ENCODE measurements at regions not wholly inside any gene's neighbourhood (a gene's known extent, or its start where the extent isn't known, plus 50 kb on each side); places are given as distances from the start of the nearest gene placed in this dataset.

GRCh38 chr5:57411982-57412381, 70.6 kb downstream of the ACTBL2 start:
- Histone ChIP-seq H3K4me2 (ENCODE audit: low read length) (no peak overlapping the region), H3K9ac (ENCODE audit: low read depth, low read length) (no peak overlapping the region)

GRCh38 chr5:57410374-57411320, 72.0 kb downstream of the ACTBL2 start:
- Histone ChIP-seq H3K4me3 (ENCODE audit: low read length) (no peak overlapping the region), H3K36me3 (ENCODE audit: insufficient read depth, low read length) (no peaks in the 10 kb centered on the region), H3K4me1 (ENCODE audit: control insufficient read depth, insufficient read depth, low read length) (no peaks in the 10 kb centered on the region), H3K9ac (ENCODE audit: low read depth, low read length) (no peak overlapping the region), H3K27me3 (ENCODE audit: control insufficient read depth, insufficient read depth, low read length) (no peaks in the 10 kb centered on the region), H3K9me3 (replicated peaks; ENCODE audit: low read length) (no peaks in the 10 kb centered on the region), H3K4me2 (ENCODE audit: low read length) (no peak overlapping the region)

More at GRCh38 chr5:57411982-57412381, 70.6 kb downstream of the ACTBL2 start:
- H3K9me3 ChIP-seq (replicated peaks; ENCODE audit: low read length), result no peaks in the 10 kb centered on the region
- H3K4me3 ChIP-seq (ENCODE audit: low read length), result no peak overlapping the region
- no peaks in the 10 kb centered on the region for H3K36me3 ChIP-seq (ENCODE audit: insufficient read depth, low read length)
- H3K4me1 ChIP-seq (ENCODE audit: control insufficient read depth, insufficient read depth, low read length), result no peaks in the 10 kb centered on the region
- H3K27me3 ChIP-seq (ENCODE audit: control insufficient read depth, insufficient read depth, low read length), result no peaks in the 10 kb centered on the region

GRCh38 chr5:57408714-57409113, 73.9 kb downstream of the ACTBL2 start:
- H3K9ac ChIP-seq (ENCODE audit: low read depth, low read length), result no peak overlapping the region
- H3K4me1 ChIP-seq (ENCODE audit: control insufficient read depth, insufficient read depth, low read length), result no peaks in the 10 kb centered on the region
- no peaks in the 10 kb centered on the region for H3K9me3 ChIP-seq (replicated peaks; ENCODE audit: low read length)
- H3K4me2 ChIP-seq (ENCODE audit: low read length), result no peak overlapping the region
- H3K27me3 ChIP-seq (ENCODE audit: control insufficient read depth, insufficient read depth, low read length), result no peaks in the 10 kb centered on the region
- no peaks in the 10 kb centered on the region for H3K36me3 ChIP-seq (ENCODE audit: insufficient read depth, low read length)
- no peak overlapping the region for H3K4me3 ChIP-seq (ENCODE audit: low read length)

GRCh38 chr5:57408285-57408684, 74.3 kb downstream of the ACTBL2 start:
- Histone ChIP-seq H3K27me3 (ENCODE audit: control insufficient read depth, insufficient read depth, low read length) (no peaks in the 10 kb centered on the region), H3K9ac (ENCODE audit: low read depth, low read length) (no peak overlapping the region), H3K36me3 (ENCODE audit: insufficient read depth, low read length) (no peaks in the 10 kb centered on the region), H3K4me1 (ENCODE audit: control insufficient read depth, insufficient read depth, low read length) (no peaks in the 10 kb centered on the region), H3K9me3 (replicated peaks; ENCODE audit: low read length) (no peaks in the 10 kb centered on the region), H3K4me3 (ENCODE audit: low read length) (no peak overlapping the region), H3K4me2 (ENCODE audit: low read length) (no peak overlapping the region)

GRCh38 chr5:57407391-57407790, 75.2 kb downstream of the ACTBL2 start:
- Histone ChIP-seq H3K4me2 (ENCODE audit: low read length) (no peak overlapping the region), H3K9ac (ENCODE audit: low read depth, low read length) (no peak overlapping the region), H3K27me3 (ENCODE audit: control insufficient read depth, insufficient read depth, low read length) (no peaks in the 10 kb centered on the region), H3K4me1 (ENCODE audit: control insufficient read depth, insufficient read depth, low read length) (no peaks in the 10 kb centered on the region), H3K4me3 (ENCODE audit: low read length) (no peak overlapping the region), H3K36me3 (ENCODE audit: insufficient read depth, low read length) (no peaks in the 10 kb centered on the region), H3K9me3 (replicated peaks; ENCODE audit: low read length) (no peaks in the 10 kb centered on the region)

- H3K27me3 ChIP-seq (ENCODE audit: control insufficient read depth, insufficient read depth, low read length), result no peaks in the 10 kb centered on the region
- no peak overlapping the region for H3K4me3 ChIP-seq (ENCODE audit: low read length)
- H3K9me3 ChIP-seq (replicated peaks; ENCODE audit: low read length), result no peaks in the 10 kb centered on the region
- no peaks in the 10 kb centered on the region for H3K4me1 ChIP-seq (ENCODE audit: control insufficient read depth, insufficient read depth, low read length)
- no peak overlapping the region for H3K9ac ChIP-seq (ENCODE audit: low read depth, low read length)
- H3K36me3 ChIP-seq (ENCODE audit: insufficient read depth, low read length), result no peaks in the 10 kb centered on the region
- H3K4me2 ChIP-seq (ENCODE audit: low read length), result no peak overlapping the region
Measured at GRCh38 chr5:57406641-57407040, 76.0 kb downstream of the ACTBL2 start.

GRCh38 chr5:57405984-57406383, 76.6 kb downstream of the ACTBL2 start:
- Histone ChIP-seq H3K4me2 (ENCODE audit: low read length) (no peak overlapping the region), H3K9ac (ENCODE audit: low read depth, low read length) (no peak overlapping the region), H3K4me1 (ENCODE audit: control insufficient read depth, insufficient read depth, low read length) (no peaks in the 10 kb centered on the region), H3K4me3 (ENCODE audit: low read length) (no peak overlapping the region), H3K27me3 (ENCODE audit: control insufficient read depth, insufficient read depth, low read length) (no peaks in the 10 kb centered on the region), H3K9me3 (replicated peaks; ENCODE audit: low read length) (no peaks in the 10 kb centered on the region), H3K36me3 (ENCODE audit: insufficient read depth, low read length) (no peaks in the 10 kb centered on the region)

- no peaks in the 10 kb centered on the region for H3K4me1 ChIP-seq (ENCODE audit: control insufficient read depth, insufficient read depth, low read length)
- H3K9ac ChIP-seq (ENCODE audit: low read depth, low read length), result no peak overlapping the region
- H3K4me2 ChIP-seq (ENCODE audit: low read length), result no peak overlapping the region
- H3K9me3 ChIP-seq (replicated peaks; ENCODE audit: low read length), result no peaks in the 10 kb centered on the region
- H3K36me3 ChIP-seq (ENCODE audit: insufficient read depth, low read length), result no peaks in the 10 kb centered on the region
- H3K27me3 ChIP-seq (ENCODE audit: control insufficient read depth, insufficient read depth, low read length), result no peaks in the 10 kb centered on the region
- H3K4me3 ChIP-seq (ENCODE audit: low read length), result no peak overlapping the region
Measured at GRCh38 chr5:57402761-57403160, 79.8 kb downstream of the ACTBL2 start.

- Histone ChIP-seq H3K9ac (ENCODE audit: low read depth, low read length) (no peak overlapping the region), H3K27me3 (ENCODE audit: control insufficient read depth, insufficient read depth, low read length) (no peaks in the 10 kb centered on the region), H3K36me3 (ENCODE audit: insufficient read depth, low read length) (no peaks in the 10 kb centered on the region), H3K9me3 (replicated peaks; ENCODE audit: low read length) (no peaks in the 10 kb centered on the region), H3K4me2 (ENCODE audit: low read length) (no peak overlapping the region), H3K4me3 (ENCODE audit: low read length) (no peak overlapping the region), H3K4me1 (ENCODE audit: control insufficient read depth, insufficient read depth, low read length) (no peaks in the 10 kb centered on the region)
Measured at GRCh38 chr5:57402348-57402747, 80.3 kb downstream of the ACTBL2 start.

- Histone ChIP-seq H3K9me3 (replicated peaks; ENCODE audit: low read length) (no peaks in the 10 kb centered on the region), H3K27me3 (ENCODE audit: control insufficient read depth, insufficient read depth, low read length) (no peaks in the 10 kb centered on the region), H3K4me1 (ENCODE audit: control insufficient read depth, insufficient read depth, low read length) (no peaks in the 10 kb centered on the region), H3K4me3 (ENCODE audit: low read length) (no peak overlapping the region), H3K4me2 (ENCODE audit: low read length) (no peak overlapping the region), H3K36me3 (ENCODE audit: insufficient read depth, low read length) (no peaks in the 10 kb centered on the region), H3K9ac (ENCODE audit: low read depth, low read length) (no peak overlapping the region)
Measured at GRCh38 chr5:57398413-57399093, 84.1 kb downstream of the ACTBL2 start.

GRCh38 chr5:57396701-57397100, 85.9 kb downstream of the ACTBL2 start:
- Histone ChIP-seq H3K9me3 (replicated peaks; ENCODE audit: low read length) (no peaks in the 10 kb centered on the region), H3K27me3 (ENCODE audit: control insufficient read depth, insufficient read depth, low read length) (no peaks in the 10 kb centered on the region), H3K4me2 (ENCODE audit: low read length) (no peak overlapping the region), H3K4me3 (ENCODE audit: low read length) (no peak overlapping the region), H3K9ac (ENCODE audit: low read depth, low read length) (no peak overlapping the region), H3K4me1 (ENCODE audit: control insufficient read depth, insufficient read depth, low read length) (no peaks in the 10 kb centered on the region), H3K36me3 (ENCODE audit: insufficient read depth, low read length) (no peaks in the 10 kb centered on the region)
